Endodermal cell (in vitro differentiated cells): ENCODE measurements at regions not wholly inside any gene's neighbourhood (a gene's known extent, or its start where the extent isn't known, plus 50 kb on each side); places are given as distances from the start of the nearest gene placed in this dataset.

Experiments
- DNase-seq: peaks from one replicate; pipeline ENCODE4 v3.0.0-alpha.2; 2017
- H3K27ac ChIP-seq: 2 replicates; pipeline ENCODE4 v1.5.1; 2013; ENCODE audit warnings: mild to moderate bottlenecking, low read depth, low read length, moderate library complexity
- H3K27me3 ChIP-seq: 2 replicates; pipeline ENCODE4 v1.6.1; 2013; ENCODE audit warnings: mild to moderate bottlenecking, low read length, moderate library complexity; ENCODE audit not compliant: insufficient read depth, control insufficient read depth, poor library complexity, severe bottlenecking
- H3K36me3 ChIP-seq: 2 replicates; pipeline ENCODE4 v1.7.0; 2013; ENCODE audit warnings: mild to moderate bottlenecking, low read length, moderate library complexity; ENCODE audit not compliant: control insufficient read depth, insufficient read depth
- H3K4me1 ChIP-seq: one replicate; pipeline ENCODE4 v1.7.0; 2013; ENCODE audit warnings: low read length; ENCODE audit not compliant: control insufficient read depth, insufficient read depth
- H3K4me3 ChIP-seq: 2 replicates; pipeline ENCODE4 v1.5.1; 2013; ENCODE audit warnings: mild to moderate bottlenecking, low read length, moderate library complexity
- H3K9ac ChIP-seq: 2 replicates; pipeline ENCODE4 v1.6.1; 2013; ENCODE audit warnings: mild to moderate bottlenecking, low read length, moderate library complexity; ENCODE audit not compliant: poor library complexity, severe bottlenecking; ENCODE audit errors: extremely low read depth
- H3K9me3 ChIP-seq: 2 replicates; pipeline ENCODE4 v1.6.1; 2013; ENCODE audit warnings: mild to moderate bottlenecking, low read length, moderate library complexity; ENCODE audit not compliant: control insufficient read depth
- H3K27ac Mint-ChIP-seq: 2 replicates; pipeline ENCODE4 v1.8.0; 2020; ENCODE audit warnings: mixed read lengths
- H3K27me3 Mint-ChIP-seq: 2 replicates; pipeline ENCODE4 v1.8.0; 2021; ENCODE audit warnings: mild to moderate bottlenecking, mixed read lengths; ENCODE audit not compliant: insufficient read depth
- H3K36me3 Mint-ChIP-seq: 2 replicates; pipeline ENCODE4 v1.8.0; 2020; ENCODE audit warnings: low read depth, mixed read lengths
- H3K4me1 Mint-ChIP-seq: 2 replicates; pipeline ENCODE4 v1.8.0; 2020; ENCODE audit warnings: mixed read lengths
- H3K4me3 Mint-ChIP-seq: 2 replicates; pipeline ENCODE4 v1.8.0; 2020; ENCODE audit warnings: mild to moderate bottlenecking, moderate library complexity, mixed read lengths
- H3K9me3 Mint-ChIP-seq: 2 replicates; pipeline ENCODE4 v1.8.0; 2020; ENCODE audit warnings: mild to moderate bottlenecking, mixed read lengths
- CTCF ChIP-seq: fragments of 200-600 bp; sonication (generic); conservative IDR thresholded peaks from 2 replicates; pipeline ENCODE4 v1.5.0; 2021; ENCODE audit warnings: antibody characterized with exemption, mild to moderate bottlenecking
- WGBS, 2 experiments: methylation state at CpG; one replicate each; pipeline versions ENCODE4 v1.1.5 to v1.1.7; 2013; ENCODE audit warnings: missing lambda C conversion rate in 2 of 2, mixed read lengths in 1 of 2; ENCODE audit not compliant: insufficient coverage in 1 of 2, insufficient read length in 1 of 2; 5-methylcytosine and 5-hydroxymethylcytosine counted together

- Mint-ChIP-seq H3K36me3 (no peaks in the 10 kb centered on the region), H3K9me3 (peaks cover 9% of the 10 kb centered on the region), H3K27me3 (peaks cover 18% of the 10 kb centered on the region), H3K4me1 (peaks cover 10% of the 10 kb centered on the region), H3K27ac (no peak overlapping the region), H3K4me3 (no peak overlapping the region)
- Histone ChIP-seq H3K4me3 (no peak overlapping the region), H3K9me3 (peaks cover 10% of the 10 kb centered on the region), H3K27me3 (no peaks in the 10 kb centered on the region), H3K9ac (no peak overlapping the region), H3K27ac (no peak overlapping the region), H3K36me3 (no peaks in the 10 kb centered on the region), H3K4me1 (peaks cover 7% of the 10 kb centered on the region)
- no peak for TF ChIP-seq CTCF
- WGBS, 2 experiments, result 88 to 92% methylated on average over 2 to 3 of the region's 3 CpGs
- no peak for DNase-seq
Observed at GRCh38 chr6:1052262-1052661, 259.6 kb upstream of the FOXQ1 start.

GRCh38 chr6:1049900-1050299, 262.0 kb upstream of the FOXQ1 start:
- Mint-ChIP-seq H3K36me3 (no peaks in the 10 kb centered on the region), H3K4me3 (no peak overlapping the region), H3K27me3 (peaks cover 19% of the 10 kb centered on the region), H3K9me3 (peaks cover 9% of the 10 kb centered on the region), H3K27ac (no peak overlapping the region), H3K4me1 (peaks cover 14% of the 10 kb centered on the region)
- no peaks in the 10 kb centered on the region for H3K4me1 ChIP-seq
- no peak overlapping the region for H3K4me3 ChIP-seq
- H3K27ac ChIP-seq, result no peak overlapping the region
- 94 to 95% methylated on average over 3 to 5 of the region's 5 CpGs for WGBS, 2 experiments
- no peak overlapping the region for H3K9ac ChIP-seq
- H3K27me3 ChIP-seq, result no peaks in the 10 kb centered on the region
- no peak for TF ChIP-seq CTCF
- H3K9me3 ChIP-seq, result peaks cover 10% of the 10 kb centered on the region
- peak; percentile 17 for DNase-seq
- no peaks in the 10 kb centered on the region for H3K36me3 ChIP-seq

DNA sequence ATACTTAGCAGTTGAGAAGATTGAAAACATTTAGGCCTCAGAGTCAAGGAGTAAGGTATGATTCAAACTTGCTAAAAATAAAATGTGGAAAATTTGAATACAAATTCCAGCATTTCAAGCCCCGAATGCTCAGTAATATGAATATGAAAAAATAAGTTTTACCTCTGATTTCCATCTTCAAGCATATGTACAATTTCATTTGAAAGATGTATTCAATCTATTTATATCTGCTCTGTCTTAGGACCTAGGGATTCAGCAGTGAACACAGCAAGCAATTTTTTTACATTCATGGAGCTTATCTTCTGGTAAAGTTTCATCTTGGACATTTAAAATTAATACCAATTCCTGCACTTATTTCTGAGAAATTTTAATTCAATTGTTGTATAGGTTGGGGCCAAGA, 262.7 kb upstream of the FOXQ1 start:
- no peak overlapping the region for H3K27ac Mint-ChIP-seq
- no peaks in the 10 kb centered on the region for H3K36me3 Mint-ChIP-seq
- H3K27ac ChIP-seq, result no peak overlapping the region
- no peaks in the 10 kb centered on the region for H3K27me3 ChIP-seq
- no peak for TF ChIP-seq CTCF
- 83 to 100% methylated on average over 1 of the region's 1 CpG for WGBS, 2 experiments
- peaks cover 3% of the 10 kb centered on the region for H3K4me1 ChIP-seq
- H3K4me3 ChIP-seq, result no peak overlapping the region
- H3K9ac ChIP-seq, result no peak overlapping the region
- H3K4me1 Mint-ChIP-seq, result peaks cover 19% of the 10 kb centered on the region
- DNase-seq, result no peak
- peaks cover 19% of the 10 kb centered on the region for H3K27me3 Mint-ChIP-seq
- H3K9me3 ChIP-seq, result peaks cover 10% of the 10 kb centered on the region
- peaks cover 9% of the 10 kb centered on the region for H3K9me3 Mint-ChIP-seq
- no peak overlapping the region for H3K4me3 Mint-ChIP-seq
- no peaks in the 10 kb centered on the region for H3K36me3 ChIP-seq
